GM19043 (cell line): ENCODE measurements at regions not wholly inside any gene's neighbourhood (a gene's known extent, or its start where the extent isn't known, plus 50 kb on each side); places are given as distances from the start of the nearest gene placed in this dataset.

Experiments
- ATAC-seq: cut with Tn5 transposase; IDR thresholded peaks from one replicate; pipeline ENCODE4 v1.9.1; 2021; ENCODE audit warnings: low read depth; ENCODE audit not compliant: unreplicated experiment

DNA sequence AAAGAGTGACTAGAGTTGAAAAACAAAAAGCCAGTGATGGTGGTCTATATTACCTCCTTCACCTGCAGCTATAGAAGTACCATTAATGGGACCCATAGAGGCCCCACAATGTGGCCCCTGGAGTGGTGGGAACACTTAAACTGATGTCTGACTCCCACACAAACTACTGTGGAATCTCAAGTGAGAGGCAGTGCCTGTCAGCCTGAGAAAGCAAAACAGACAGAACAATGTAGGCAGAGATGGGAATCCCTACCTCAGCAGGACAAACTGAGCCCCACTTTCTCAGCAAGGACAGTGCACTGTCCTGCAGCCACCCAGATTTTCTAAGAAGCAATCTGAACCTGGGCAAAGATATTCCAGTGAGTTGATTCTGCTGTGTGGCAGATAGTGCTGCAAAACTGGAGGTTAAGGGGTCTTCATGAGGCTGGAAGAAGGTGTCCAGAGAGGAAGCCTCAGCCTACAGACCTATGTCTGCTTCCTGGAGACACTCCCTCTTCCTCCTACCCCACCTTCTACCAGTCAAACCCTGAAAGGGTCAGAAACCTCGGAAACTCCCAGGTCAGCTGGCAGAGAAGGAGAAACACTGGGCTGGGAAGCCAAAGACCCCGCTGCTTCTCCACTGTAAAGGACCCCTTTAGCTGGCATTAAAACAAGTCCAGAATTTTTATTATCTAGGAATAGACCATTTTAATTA, 228.7 kb downstream of the C1orf94 start:
- no peak for ATAC-seq

DNA sequence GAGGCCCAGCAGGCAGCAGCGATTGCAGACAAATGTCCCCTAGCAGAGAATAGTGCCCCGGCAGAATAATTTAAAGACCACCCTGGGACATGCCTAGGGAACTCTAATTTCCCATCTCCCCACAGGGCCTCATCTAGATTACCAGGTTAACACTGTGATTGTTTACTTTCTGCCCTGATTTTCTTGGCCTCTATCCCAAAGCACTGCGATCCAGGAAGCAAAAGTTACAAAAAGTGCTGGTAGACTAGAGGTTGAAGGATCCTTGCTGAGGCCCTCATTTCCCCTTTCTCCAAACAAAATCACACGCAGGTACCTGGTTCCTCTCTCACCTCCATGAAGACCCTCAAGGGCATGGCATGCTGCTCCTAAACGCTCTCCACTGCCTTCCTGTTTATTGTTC, 229.7 kb downstream of the C1orf94 start:
- no peak for ATAC-seq

DNA sequence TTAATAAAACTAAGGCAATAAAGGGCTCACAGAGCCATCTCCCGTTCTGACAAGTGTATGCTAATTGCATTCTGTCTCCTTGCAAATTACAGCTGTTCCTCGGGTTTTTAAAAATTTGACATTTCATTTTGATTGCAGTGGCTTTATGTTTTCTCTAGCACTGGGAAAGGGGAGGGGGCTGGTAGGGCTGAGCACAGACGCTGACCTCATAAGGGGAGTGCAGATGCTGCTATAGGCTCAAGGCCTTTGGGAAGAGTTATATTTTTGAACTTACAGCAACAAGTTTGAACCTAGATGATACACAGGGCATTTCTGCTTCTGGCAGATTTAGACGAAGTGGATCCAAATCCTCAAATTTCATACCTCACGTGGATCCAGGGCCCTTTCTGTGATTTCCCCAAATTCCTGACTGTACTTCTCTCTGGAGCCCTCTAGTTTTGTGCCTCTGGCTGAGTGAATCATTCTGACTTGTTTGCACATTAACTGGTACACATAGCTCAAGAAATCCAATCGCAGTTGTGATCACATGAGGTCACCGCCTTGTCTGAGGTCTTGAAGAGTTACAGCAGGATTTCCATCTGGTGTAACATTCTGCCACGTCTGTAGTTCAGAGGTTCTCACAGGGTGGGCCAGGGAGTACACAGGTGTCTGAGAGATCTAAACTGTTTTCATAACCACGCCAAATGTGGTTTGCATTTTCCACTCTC, 230.3 kb downstream of the C1orf94 start:
- ATAC-seq = no peak

DNA sequence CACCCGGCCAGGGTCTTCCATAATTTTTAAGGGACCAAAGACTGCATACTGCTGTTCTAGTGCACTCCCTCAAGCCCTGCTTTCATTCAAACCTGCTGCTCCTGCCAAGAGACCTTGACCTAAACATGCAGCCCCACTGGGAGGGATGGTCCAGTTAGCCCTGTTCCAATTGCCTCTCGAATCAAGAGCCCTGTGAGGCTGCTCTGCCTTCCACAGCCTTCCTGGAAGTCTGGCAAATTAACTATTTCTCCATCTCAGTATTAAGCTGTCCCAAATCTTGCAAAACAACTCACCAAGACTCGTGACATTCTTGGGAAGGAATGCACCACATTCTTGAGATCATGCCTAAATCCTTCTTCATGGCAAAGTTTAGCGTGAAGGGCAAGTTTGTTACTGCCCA, 231.3 kb downstream of the C1orf94 start:
- no peak for ATAC-seq

GRCh38 chr1:34409689-34410229, 233.1 kb downstream of the C1orf94 start:
- no peak for ATAC-seq

DNA sequence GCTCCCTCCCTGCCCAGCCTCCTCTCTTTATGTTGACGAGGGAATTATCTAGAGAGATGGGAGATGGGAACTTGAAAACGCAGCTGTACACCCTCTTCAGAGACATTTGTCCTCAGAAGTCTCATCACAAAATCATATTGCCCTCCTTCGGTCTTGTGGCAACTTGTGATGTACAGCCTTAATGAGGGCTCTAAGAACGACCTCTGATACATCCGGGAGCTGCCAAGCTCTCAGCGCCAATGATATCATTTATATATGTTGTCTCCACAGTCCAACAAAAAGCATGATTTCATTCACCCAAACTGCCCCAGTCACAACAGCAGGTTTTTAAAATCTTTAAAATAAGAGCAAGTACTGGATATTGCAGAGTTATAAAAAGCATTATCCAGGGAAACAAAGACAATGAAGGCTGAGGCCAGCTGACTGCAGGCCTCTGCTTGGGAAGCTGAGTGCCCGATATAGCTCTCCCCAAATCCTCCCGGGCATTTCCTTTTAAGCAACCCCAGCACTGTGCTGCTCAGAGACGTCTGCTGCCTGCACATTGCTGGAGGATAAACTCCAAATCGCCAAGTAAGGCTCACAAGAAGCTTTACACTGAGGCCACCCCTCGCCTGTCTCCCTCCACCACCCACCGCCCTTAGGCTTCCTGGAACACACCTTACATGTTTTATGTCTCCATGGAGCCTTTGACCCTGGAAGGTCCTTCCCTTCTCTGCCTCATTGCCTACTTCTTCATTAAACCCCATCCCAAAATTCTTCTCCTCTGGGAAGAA, 236.1 kb downstream of the C1orf94 start:
- no peak for ATAC-seq

GRCh38 chr1:34415140-34415539, 238.4 kb downstream of the C1orf94 start:
- no peak for ATAC-seq

DNA sequence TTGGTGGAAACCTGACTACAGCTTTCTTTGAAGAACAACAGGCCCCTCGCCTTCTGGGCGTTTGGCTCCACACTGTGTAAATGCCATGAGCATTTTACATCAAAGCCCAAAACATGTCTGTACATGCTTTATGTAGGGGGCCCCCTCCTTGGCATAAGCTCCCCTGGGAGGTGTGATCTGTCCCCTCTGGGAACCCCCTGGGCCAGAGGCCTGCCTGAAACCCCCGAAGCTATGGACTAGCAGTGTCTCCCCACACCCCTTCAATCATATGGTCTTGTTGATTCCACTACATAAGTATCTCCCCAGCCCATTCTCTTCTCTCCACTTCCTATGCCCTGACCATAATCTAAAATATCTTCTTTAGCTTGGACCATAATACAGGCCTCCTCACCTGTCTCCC, 241.5 kb downstream of the C1orf94 start:
- no peak for ATAC-seq

GRCh38 chr1:34419663-34420136, 243.0 kb downstream of the C1orf94 start:
- no peak for ATAC-seq

GRCh38 chr1:34425046-34425445, 248.3 kb downstream of the C1orf94 start:
- no peak for ATAC-seq

- no peak for ATAC-seq
These were observed 249.1 kb downstream of the C1orf94 start for GRCh38 chr1:34425785-34426184.

- ATAC-seq = no peak
These were observed 249.7 kb downstream of the C1orf94 start for GRCh38 chr1:34426325-34426896.

GRCh38 chr1:34427170-34427569, 250.5 kb downstream of the C1orf94 start:
- no peak for ATAC-seq

DNA sequence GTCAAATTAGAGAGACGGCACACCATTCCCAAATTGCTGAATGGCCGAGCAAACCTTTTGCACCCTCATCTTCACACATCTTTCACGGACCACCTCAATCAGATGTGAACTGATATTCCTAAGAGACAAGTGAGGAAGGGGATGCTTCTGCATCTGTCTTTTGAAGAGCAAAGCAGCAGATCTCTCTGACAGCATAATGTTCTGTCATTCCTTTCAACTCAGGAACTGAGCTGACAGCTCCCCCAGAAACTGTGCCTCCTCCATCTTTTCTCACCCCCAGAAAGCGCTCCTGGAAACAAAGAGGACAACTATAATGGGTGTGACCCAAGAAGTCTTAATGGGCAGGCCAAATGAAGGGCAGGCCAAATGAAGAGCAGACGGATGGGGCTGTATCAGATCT, 256.4 kb downstream of the C1orf94 start:
- ATAC-seq = no peak

DNA sequence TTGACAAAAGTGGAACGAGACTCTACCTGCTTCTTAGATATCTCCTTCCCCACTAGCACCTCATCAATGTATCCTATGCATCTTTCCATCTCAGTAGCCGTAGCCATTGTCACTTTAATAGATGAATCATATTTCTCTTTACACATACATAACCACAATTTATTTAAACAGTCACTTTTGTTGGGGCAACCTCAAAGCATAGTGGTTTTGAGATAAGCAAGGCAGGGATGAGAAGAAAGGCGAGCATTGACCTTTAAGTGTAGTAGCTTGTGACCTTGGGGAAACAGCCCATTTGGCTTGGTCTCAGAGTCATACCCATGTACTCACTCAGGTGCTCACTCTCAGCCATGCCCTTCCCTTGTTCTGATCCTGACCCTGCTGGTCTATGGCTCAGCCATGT, 260.1 kb downstream of the C1orf94 start:
- ATAC-seq = no peak

DNA sequence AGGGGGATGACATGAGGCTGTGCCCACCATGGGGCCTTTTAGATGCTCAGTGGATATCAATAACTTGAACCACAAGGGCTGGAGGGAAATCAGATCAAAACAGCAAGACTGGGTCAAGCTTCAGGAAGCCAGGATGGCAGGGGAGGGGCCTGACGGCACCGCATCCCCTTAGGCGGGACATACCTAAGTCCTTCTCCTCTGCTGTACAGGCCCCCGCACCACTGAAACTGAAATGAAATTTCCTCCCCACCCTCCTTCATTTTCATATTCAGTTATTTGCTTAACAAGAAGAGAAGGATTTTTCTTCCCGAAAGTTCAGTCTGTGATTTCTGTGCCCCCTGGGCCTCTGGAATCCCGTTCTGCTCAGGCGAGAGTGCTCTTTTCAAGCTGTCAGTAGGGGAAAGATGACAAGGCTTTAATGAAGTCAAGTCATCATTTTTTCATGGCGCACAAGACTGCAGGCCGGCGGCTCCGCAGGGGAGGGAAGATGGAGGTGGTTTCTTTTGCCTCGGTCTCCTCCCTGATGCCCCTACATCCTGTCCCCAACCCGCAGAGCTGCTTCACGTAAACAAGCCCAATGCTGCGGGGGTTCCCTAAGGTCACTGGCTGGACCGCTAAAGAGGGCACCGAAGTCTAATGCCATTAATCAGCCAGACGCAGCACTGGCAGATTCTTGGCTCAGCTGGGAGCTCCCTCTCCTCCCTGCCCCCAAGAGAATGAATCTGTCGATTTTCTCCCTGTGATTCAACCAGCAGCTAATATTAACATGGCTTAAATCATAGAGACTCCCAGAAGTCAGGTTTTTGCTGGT, 264.8 kb downstream of the C1orf94 start:
- ATAC-seq = no peak

GRCh38 chr1:34444516-34444915, 267.8 kb downstream of the C1orf94 start:
- ATAC-seq = no peak

DNA sequence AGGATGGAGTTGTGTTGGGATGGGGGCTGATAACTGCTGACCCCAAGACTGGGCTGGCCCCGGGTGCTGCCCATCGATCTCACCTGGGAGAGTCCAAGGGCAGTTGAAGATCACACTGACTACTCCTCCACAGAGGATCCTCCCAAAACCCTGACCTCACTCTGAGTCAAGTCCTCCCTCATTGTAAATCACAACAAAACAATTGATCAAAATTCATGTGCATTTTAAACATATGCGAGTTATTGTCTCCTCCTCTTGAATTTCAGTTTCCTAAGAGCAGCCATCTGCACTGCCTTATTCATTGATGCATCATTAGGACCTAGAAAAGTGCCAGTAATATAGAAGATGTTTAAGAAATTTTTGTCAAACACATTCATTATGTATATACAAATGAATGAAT, 273.6 kb downstream of the C1orf94 start:
- ATAC-seq = no peak

DNA sequence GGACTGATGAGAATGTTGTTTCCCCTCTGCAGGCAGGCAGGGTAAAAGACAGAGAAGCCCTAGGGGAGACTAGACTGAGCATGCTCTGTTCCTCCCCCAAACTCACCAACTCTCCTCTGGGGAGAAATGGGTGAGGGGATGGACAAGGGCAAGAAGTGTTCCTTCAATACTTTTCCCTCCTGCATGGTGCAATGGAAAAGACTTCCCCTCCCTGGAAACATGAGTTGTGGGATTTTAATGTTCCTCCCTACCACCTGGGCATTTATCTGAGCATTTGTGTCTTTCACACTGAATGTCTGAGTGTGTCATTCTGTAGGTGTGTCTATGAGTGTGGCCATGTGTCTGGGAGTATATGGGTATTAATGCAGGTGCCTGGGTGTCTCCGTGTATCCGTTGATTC, 275.7 kb downstream of the C1orf94 start:
- ATAC-seq = no peak

DNA sequence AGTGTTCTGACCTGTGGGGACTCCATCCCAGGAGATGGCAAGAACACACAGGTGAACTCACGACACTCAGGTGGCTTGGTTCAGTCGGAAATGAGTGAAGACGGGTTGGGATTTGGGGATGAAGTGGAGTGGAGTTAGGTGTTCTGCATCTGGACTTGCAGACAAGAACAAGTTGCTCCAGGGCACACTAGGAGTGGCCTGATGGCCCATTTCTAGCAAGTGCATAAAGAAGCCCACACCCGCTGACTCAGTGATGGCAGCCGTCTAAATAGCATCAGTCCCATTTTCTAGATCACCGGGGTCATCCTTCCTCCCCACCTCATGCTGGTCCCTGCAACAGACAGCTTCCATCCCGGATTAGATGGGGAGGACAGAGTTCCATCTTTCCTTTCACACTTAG, 278.4 kb downstream of the C1orf94 start:
- ATAC-seq = no peak
